ENCODE measurements at regions not wholly inside any gene's neighbourhood (a gene's known extent, or its start where the extent isn't known, plus 50 kb on each side); places are given as distances from the start of the nearest gene placed in this dataset.

GRCh38 chr2:200159829-200160781, 146.4 kb upstream of the SPATS2L start:
- no peaks in the 10 kb centered on the region for H3K4me1 Mint-ChIP-seq
- H3K4me3 Mint-ChIP-seq: no peak overlapping the region
- Histone ChIP-seq H3K9me3 (ENCODE audit: control extremely low read depth in 1 of 3, control insufficient read depth in 2 of 3, insufficient read depth in 1 of 3, low read length in 2 of 3) (no peaks in the 10 kb centered on the region), H3K79me2 (ENCODE audit: control insufficient read depth, insufficient read depth, low read length) (no peaks in the 10 kb centered on the region), H3K9ac (ENCODE audit: low read length) (no peak overlapping the region), H2AFZ (ENCODE audit: insufficient read depth, low read depth, low read length, poor library complexity, severe bottlenecking) (no peak overlapping the region), H3K4me1 (ENCODE audit: control insufficient read depth in 2 of 2, insufficient read depth in 2 of 2, low read length in 2 of 2) (no peaks in the 10 kb centered on the region), H3K36me3 (replicated peaks in 1 of 2; ENCODE audit: control extremely low read depth in 1 of 2, control insufficient read depth in 1 of 2, extremely low read depth in 1 of 2, insufficient read depth in 2 of 2, low read length in 1 of 2) (no peaks in the 10 kb centered on the region), H3K27ac (ENCODE audit: low read length in 2 of 2) (no peak overlapping the region), H3K4me2 (replicated peaks; ENCODE audit: low read depth, low read length, poor library complexity, severe bottlenecking) (no peak overlapping the region), H4K20me1 (ENCODE audit: control insufficient read depth, insufficient read depth, low read length, poor library complexity, severe bottlenecking) (no peaks in the 10 kb centered on the region), H3K4me3 (ENCODE audit: control extremely low read depth in 1 of 5, extremely low read depth in 1 of 5, insufficient read depth in 1 of 5, low read depth in 2 of 5, low read length in 4 of 5) (no peak overlapping the region), H3K27me3 (replicated peaks in 1 of 4; ENCODE audit: control extremely low read depth in 1 of 4, control insufficient read depth in 3 of 4, insufficient read depth in 4 of 4, low read length in 3 of 4) (no peaks in the 10 kb centered on the region)
- POLR2A ChIA-PET: no interaction called here
- ATAC-seq (ENCODE audit: low read depth) (no peak), DNase-seq (no peak)
- H3K9me3 Mint-ChIP-seq (ENCODE audit: insufficient read depth): peaks cover 2% of the 10 kb centered on the region
- CTCF ChIA-PET: no interaction called here
- intact Hi-C loops (cut with micrococcal nuclease): no loop called here
- no peak overlapping the region for H3K27ac Mint-ChIP-seq
- H3K27me3 Mint-ChIP-seq: no peaks in the 10 kb centered on the region
- TF ChIP-seq CTCF (IDR thresholded peaks at IDR 0.05) (no peak), EZH2 (IDR thresholded peaks at IDR 0.05; ENCODE audit: borderline replicate concordance, insufficient read depth, low read depth, low read length, poor library complexity, severe bottlenecking) (no peak)
- 99% methylated on average over 9 of the region's 11 CpGs for WGBS (ENCODE audit: insufficient coverage)

GRCh38 chr2:200161458-200161857, 145.0 kb upstream of the SPATS2L start:
- no peak overlapping the region for H3K4me3 ChIP-seq (ENCODE audit: control extremely low read depth in 1 of 5, extremely low read depth in 1 of 5, insufficient read depth in 1 of 5, low read depth in 2 of 5, low read length in 4 of 5)
- no peaks in the 10 kb centered on the region for H3K27me3 ChIP-seq (replicated peaks in 1 of 4; ENCODE audit: control extremely low read depth in 1 of 4, control insufficient read depth in 3 of 4, insufficient read depth in 4 of 4, low read length in 3 of 4)
- CTCF ChIA-PET: no interaction called here
- H3K36me3 ChIP-seq (replicated peaks in 1 of 2; ENCODE audit: control extremely low read depth in 1 of 2, control insufficient read depth in 1 of 2, extremely low read depth in 1 of 2, insufficient read depth in 2 of 2, low read length in 1 of 2): no peaks in the 10 kb centered on the region
- Mint-ChIP-seq H3K4me1 (no peaks in the 10 kb centered on the region), H3K27ac (no peak overlapping the region), H3K9me3 (ENCODE audit: insufficient read depth) (peaks cover 5% of the 10 kb centered on the region), H3K4me3 (no peak overlapping the region), H3K27me3 (no peaks in the 10 kb centered on the region)
- H2AFZ ChIP-seq (ENCODE audit: insufficient read depth, low read depth, low read length, poor library complexity, severe bottlenecking): no peak overlapping the region
- intact Hi-C loops (cut with micrococcal nuclease): no loop called here
- no peak overlapping the region for H3K4me2 ChIP-seq (replicated peaks; ENCODE audit: low read depth, low read length, poor library complexity, severe bottlenecking)
- no peaks in the 10 kb centered on the region for H3K4me1 ChIP-seq (ENCODE audit: control insufficient read depth in 2 of 2, insufficient read depth in 2 of 2, low read length in 2 of 2)
- H3K79me2 ChIP-seq (ENCODE audit: control insufficient read depth, insufficient read depth, low read length): no peaks in the 10 kb centered on the region
- no peak overlapping the region for H3K9ac ChIP-seq (ENCODE audit: low read length)
- no peaks in the 10 kb centered on the region for H4K20me1 ChIP-seq (ENCODE audit: control insufficient read depth, insufficient read depth, low read length, poor library complexity, severe bottlenecking)
- H3K9me3 ChIP-seq (ENCODE audit: control extremely low read depth in 1 of 3, control insufficient read depth in 2 of 3, insufficient read depth in 1 of 3, low read length in 2 of 3): peaks cover 0 to 2% (median 0%) of the 10 kb centered on the region in 3 donors
- no peak overlapping the region for H3K27ac ChIP-seq (ENCODE audit: low read length in 2 of 2)
- ATAC-seq (ENCODE audit: low read depth) (no peak), DNase-seq (no peak)
- WGBS (ENCODE audit: insufficient coverage): no CpG with 5 or more reads among the region's 3 CpGs
- POLR2A ChIA-PET: no interaction called here
- TF ChIP-seq CTCF (IDR thresholded peaks at IDR 0.05) (no peak), EZH2 (IDR thresholded peaks at IDR 0.05; ENCODE audit: borderline replicate concordance, insufficient read depth, low read depth, low read length, poor library complexity, severe bottlenecking) (no peak)

All from B cell (primary cell).